ENCODE measurements at regions not wholly inside any gene's neighbourhood (a gene's known extent, or its start where the extent isn't known, plus 50 kb on each side); places are given as distances from the start of the nearest gene placed in this dataset.

GRCh38 chr4:148786699-148787098, 344.5 kb upstream of the NR3C2 start:
- H3K27ac ChIP-seq: no peak overlapping the region

GRCh38 chr4:148782284-148782683, 340.1 kb upstream of the NR3C2 start:
- intact Hi-C loops (cut with DNase I): no loop called here
- Histone ChIP-seq H3K9me3 (no peaks in the 10 kb centered on the region), H3K27me3 (no peaks in the 10 kb centered on the region), H3K36me3 (no peaks in the 10 kb centered on the region), H3K4me1 (no peaks in the 10 kb centered on the region), H3K4me3 (no peak overlapping the region), H3K27ac (no peak overlapping the region)
- no peak for DNase-seq
- TF ChIP-seq, protein P1, sequence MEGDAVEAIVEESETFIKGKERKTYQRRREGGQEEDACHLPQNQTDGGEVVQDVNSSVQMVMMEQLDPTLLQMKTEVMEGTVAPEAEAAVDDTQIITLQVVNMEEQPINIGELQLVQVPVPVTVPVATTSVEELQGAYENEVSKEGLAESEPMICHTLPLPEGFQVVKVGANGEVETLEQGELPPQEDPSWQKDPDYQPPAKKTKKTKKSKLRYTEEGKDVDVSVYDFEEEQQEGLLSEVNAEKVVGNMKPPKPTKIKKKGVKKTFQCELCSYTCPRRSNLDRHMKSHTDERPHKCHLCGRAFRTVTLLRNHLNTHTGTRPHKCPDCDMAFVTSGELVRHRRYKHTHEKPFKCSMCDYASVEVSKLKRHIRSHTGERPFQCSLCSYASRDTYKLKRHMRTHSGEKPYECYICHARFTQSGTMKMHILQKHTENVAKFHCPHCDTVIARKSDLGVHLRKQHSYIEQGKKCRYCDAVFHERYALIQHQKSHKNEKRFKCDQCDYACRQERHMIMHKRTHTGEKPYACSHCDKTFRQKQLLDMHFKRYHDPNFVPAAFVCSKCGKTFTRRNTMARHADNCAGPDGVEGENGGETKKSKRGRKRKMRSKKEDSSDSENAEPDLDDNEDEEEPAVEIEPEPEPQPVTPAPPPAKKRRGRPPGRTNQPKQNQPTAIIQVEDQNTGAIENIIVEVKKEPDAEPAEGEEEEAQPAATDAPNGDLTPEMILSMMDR (IDR thresholded peaks at IDR 0.05): no peak
- ATAC-seq: peak; percentile 63

More at GRCh38 chr4:148786699-148787098, 344.5 kb upstream of the NR3C2 start:
- TF ChIP-seq, protein P1 (IDR thresholded peaks at IDR 0.05): no peak
- Histone ChIP-seq H3K36me3 (no peaks in the 10 kb centered on the region), H3K4me1 (no peaks in the 10 kb centered on the region), H3K27me3 (no peaks in the 10 kb centered on the region), H3K4me3 (no peak overlapping the region), H3K9me3 (peaks cover 0 to 3% of the 10 kb centered on the region in 2 donors)
- ATAC-seq: no peak
- no peak for DNase-seq
- intact Hi-C loops (cut with DNase I): no loop called here

DNA sequence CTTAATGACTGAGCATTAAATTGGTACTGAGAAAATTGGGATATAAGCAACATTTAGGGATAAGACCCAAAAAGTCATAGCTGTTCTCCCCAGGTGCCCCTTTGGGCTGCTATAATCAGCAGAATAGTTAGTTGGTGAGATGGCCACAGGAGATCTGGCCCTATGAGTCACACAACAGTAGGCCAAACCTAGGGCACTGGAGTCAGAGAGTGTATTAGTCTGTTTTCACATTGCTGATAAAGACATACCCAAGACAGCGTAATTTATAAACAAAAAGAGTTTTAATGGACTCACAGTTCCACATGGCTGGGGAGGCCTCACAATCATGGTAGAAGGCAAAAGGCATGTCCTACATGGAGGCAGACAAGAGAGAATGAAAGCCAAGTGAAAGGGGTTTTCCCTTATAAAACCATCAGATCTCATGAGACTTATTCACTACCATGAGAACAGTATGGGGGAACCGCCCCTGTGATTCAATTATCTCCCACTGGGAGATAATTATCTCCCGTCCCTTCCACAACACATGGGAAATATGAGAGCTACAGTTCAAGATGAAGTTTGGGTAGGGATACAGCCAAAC, 338.3 kb upstream of the NR3C2 start:
- H3K36me3 ChIP-seq: no peaks in the 10 kb centered on the region
- DNase-seq (no peak), ATAC-seq (no peak)
- no peaks in the 10 kb centered on the region for H3K9me3 ChIP-seq
- TF ChIP-seq, protein P1 (IDR thresholded peaks at IDR 0.05): no peak
- intact Hi-C loops (cut with DNase I): no loop called here
- no peak overlapping the region for H3K4me3 ChIP-seq
- no peaks in the 10 kb centered on the region for H3K4me1 ChIP-seq
- H3K27me3 ChIP-seq: no peaks in the 10 kb centered on the region
- no peak overlapping the region for H3K27ac ChIP-seq

DNA sequence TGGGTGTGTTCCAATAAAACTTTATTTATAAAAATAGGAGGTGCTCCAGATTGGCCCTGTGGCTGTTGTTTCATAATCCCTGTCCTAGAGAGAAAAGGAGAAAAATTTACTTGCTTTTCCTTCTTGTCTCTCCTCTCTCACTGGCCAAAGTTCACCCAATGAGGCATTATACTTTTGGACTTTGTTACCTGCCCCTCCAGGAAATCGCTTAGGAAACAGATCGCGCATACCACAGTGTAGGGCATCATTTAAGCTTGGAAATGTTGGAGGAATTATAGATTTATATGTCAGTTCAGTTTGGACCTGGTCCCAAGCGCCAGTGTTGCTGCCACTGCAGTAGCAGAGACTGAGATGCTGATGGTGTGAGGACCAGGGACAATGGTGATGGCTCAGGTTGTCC, 337.6 kb upstream of the NR3C2 start:
- ATAC-seq (no peak), DNase-seq (no peak)
- no peaks in the 10 kb centered on the region for H3K9me3 ChIP-seq
- no peaks in the 10 kb centered on the region for H3K4me1 ChIP-seq
- H3K27ac ChIP-seq: no peak overlapping the region
- H3K36me3 ChIP-seq: no peaks in the 10 kb centered on the region
- TF ChIP-seq, protein P1 (IDR thresholded peaks at IDR 0.05): no peak
- H3K4me3 ChIP-seq: no peak overlapping the region
- no peaks in the 10 kb centered on the region for H3K27me3 ChIP-seq
- intact Hi-C loops (cut with DNase I): no loop called here

DNA sequence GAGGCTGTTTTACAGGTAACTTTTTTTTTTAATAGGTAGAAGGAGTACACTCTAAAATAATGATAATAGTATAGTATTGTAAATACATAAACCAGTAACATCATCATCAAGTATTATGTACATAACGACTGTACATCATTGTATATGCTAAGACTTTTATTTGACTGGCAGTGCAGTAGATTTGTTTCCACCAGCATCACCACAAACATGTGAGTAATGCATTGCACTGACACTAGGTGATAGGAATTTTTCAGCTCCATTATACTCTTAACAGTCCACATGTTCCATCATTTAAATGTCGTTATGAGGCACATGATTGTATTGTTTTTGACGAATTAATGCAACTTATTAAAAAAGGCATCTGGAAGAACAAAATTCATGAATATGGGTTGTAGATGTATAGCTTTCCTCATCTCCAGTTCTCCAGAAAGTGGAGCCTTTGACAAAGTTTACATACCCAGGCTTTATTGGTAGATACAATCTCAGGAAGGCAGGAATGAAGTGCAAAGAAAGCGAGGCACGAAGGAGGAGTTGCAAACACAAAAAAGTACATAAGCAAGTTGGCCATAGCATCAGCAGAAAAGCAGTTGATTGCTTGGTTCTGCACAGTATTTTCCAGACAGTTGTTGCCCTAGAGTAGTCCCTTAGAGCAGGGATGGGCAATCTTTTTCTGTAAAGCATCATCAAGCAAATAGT, 336.9 kb upstream of the NR3C2 start:
- Histone ChIP-seq H3K4me3 (no peak overlapping the region), H3K36me3 (no peaks in the 10 kb centered on the region), H3K9me3 (no peaks in the 10 kb centered on the region), H3K4me1 (no peaks in the 10 kb centered on the region), H3K27ac (no peak overlapping the region), H3K27me3 (no peaks in the 10 kb centered on the region)
- intact Hi-C loops (cut with DNase I): no loop called here
- no peak for ATAC-seq
- TF ChIP-seq, protein P1 (IDR thresholded peaks at IDR 0.05): no peak
- no peak for DNase-seq
